Right forelimb (tissue), 1 donor: ENCODE measurements at regions not wholly inside any gene's neighbourhood (a gene's known extent, or its start where the extent isn't known, plus 50 kb on each side); places are given as distances from the start of the nearest gene placed in this dataset.
"Not testable (repeated sequence)": the region's sequence is repeated elsewhere in the genome, so short reads cannot be mapped to it uniquely, and the experiment has no call there.

Experiments used
- DNase-seq: peaks from one replicate; pipeline ENCODE4 v3.0.0-alpha.2; 2018

- no peak for DNase-seq
Observed at GRCh38 chr5:103990064-103990463, 427.5 kb upstream of the NUDT12 start.

- DNase-seq: no peak
Observed at GRCh38 chr5:103981592-103981991, 419.0 kb upstream of the NUDT12 start.

DNA sequence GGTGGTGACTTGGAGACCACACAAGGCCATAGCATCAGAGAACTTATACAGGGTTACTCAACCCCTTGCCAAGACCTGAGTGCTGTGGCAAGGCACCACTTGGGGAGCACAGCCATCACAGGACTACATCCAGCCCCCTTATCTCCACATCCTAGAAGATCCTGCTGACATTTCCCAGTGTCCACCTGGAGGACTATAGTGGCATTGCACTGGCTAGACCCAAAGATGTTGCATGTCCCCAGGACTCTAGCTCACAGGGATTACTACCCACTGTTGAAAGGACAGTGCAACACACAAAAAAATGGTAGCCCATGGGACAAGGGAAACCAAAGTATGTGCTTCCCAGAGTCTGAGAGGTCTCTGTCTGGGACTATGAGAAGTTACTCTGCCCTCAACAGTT lies 411.1 kb upstream of the NUDT12 start:
- DNase-seq: no peak

DNA sequence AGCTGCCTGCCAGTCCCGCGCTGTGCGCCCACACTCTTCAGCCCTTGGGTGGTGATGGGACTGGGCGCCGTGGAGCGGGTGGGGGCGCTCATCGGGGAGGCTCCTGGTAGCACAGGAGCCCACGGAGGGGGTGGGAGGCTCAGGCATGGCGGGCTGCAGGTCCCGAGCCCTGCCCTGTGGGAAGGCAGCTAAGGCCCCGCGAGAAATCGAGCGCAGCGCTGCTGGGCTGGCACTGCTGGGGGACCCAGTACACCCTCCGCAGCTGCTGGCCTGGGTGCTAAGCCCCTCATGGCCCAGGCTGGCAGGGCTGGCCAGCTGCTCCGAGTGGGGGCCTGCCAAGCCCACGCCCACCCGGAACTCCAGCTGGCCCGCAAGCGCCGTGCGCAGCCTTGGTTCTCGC lies 403.7 kb upstream of the NUDT12 start:
- not testable (repeated sequence) for DNase-seq

DNA sequence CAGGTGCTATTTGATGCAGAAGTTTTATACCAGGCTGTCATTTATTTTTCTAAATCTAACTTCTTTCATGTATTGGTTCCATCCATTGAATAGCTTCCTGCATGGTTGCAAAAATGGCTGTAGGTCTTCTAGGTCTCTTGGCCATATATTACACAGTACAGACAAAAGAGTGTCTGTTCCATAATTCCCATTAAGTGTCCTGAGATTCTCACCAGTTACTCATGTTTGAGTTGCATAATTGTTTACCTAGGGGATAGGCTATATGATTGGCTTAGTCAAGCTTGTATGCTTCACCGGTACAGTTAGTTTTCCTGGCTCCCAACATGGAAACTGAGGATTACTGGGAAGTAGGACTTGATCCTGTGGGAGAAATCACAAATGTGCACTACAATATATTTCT lies 399.4 kb upstream of the NUDT12 start:
- no peak for DNase-seq

- no peak for DNase-seq
Observed at GRCh38 chr5:103953601-103954382, 391.2 kb upstream of the NUDT12 start.

DNA sequence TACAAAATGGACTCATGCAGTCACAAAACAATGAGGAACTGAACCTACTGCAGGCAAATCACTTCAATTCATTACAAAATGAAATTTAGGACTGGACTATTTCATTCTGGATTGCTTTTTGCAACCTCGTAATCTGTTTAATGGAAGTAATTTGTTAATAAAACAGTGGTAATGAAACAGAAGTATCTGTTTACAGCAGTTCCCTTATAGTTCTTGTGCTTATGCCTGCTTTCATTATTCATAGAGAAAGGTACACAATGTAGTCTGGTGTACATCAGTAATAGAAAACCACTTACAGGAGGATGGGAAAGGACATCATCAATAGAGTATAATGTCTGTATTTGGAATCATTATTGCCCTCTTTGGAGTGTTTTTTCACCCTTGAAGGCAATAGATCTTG lies 389.2 kb upstream of the NUDT12 start:
- DNase-seq: no peak

- no peak for DNase-seq
Observed at GRCh38 chr5:103943230-103943629, 380.6 kb upstream of the NUDT12 start.

DNA sequence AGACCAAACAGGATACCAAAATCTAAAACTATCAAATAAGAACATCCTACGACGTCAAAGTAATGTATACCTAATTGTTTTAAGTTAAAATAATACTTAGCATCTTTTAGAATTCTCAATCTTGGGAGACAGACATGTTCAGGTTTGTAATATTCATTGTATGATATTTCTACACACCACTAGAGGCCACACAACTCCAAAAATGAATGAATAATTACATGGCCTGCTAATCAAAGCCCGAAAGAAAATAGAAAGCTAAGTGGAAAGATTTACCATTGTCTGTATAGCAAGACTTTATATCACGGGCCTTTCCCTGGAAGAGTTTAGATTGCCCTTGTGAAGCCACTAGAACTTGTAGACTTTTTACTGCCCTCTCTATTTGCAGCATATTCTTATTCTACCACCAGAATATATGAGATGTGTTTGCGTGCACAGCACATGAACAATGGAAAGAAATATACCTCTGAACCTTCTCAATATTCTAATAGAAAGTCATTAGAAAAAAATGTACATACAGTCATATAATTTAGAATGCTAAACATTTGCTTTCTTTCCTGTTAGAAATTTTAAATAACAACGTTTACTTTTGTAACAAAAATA lies 380.1 kb upstream of the NUDT12 start:
- DNase-seq: no peak

GRCh38 chr5:103941596-103941995 lies 379.0 kb upstream of the NUDT12 start:
- DNase-seq: no peak

DNA sequence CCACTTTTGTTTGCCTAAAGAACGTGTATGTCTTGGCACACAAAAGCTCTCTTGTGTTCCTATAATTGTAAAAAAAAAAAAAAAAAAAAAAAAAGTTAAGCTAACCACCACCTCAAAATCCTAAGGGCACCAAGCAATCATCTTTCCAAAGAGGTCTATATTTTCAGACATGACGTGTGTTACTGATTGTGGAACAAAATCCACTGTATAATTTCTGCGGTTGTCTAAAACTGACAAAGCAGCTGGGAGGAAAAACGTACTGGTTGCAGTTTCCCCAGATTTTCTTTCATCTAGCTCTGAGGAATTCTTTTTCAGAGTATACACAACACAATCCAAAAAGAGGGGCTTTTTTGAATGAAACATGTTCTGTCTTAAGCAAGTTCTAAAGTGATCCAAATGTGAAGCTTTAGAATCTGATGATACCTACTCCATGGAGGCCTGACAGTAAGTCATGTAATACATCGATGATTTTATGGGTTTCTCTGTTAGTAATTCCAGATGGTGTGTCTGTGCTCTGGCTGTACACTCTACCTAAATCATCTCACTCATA lies 375.6 kb upstream of the NUDT12 start:
- no peak for DNase-seq

DNA sequence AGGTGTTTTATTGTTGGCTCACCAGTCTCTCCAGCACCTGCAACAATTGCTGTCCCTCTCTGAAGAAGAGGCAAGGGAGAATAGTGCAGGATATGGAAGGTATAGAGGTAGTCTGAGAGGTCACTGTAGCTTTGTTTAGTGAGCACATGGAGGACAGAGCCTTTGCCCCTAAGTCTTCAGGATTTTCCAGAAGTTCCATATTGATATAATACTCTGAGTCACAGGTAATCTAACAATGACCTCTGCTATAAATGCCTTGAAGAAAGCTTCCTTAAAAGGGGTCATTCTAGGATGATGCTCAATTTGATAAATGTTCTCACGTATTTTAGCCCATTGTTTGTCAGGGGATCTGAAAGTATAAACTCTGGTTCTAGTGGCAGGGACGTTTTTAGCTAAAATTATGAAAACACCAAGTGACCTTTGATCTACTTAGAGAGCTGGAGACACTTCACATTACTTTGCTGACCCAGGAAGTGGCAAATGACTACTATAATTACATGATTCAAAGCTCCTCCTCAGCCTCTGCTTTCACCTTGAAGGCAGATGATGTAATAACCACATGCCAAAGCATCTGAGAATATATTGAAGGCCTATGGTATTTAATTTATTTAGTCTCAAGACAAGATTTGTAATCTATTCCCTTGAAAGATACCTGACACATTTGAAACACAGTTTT lies 366.9 kb upstream of the NUDT12 start:
- no peak for DNase-seq

DNA sequence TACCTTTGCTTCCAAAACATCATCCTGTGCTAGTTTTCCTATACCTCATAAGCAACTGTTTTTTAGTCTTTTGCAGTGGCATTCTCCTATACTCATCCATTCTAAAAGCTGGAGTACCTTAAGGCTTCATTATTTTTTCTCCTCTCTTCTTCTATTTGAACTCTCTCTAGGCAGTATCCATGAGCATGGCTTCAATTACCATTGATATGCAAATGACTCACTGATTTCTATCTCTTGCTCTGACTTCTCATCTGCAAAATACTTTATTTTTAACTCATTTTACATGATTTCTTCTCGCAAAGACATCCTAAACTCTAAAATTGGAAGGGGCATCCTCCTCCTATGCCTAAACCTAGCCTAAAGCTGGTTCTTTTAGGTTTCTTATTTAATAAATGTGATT lies 365.1 kb upstream of the NUDT12 start:
- DNase-seq: no peak

- DNase-seq: no peak
Observed at GRCh38 chr5:103923616-103924168, 361.1 kb upstream of the NUDT12 start.

- DNase-seq: no peak
Observed at GRCh38 chr5:103919506-103919905, 356.9 kb upstream of the NUDT12 start.

- DNase-seq: no peak
Observed at GRCh38 chr5:103918668-103919367, 356.2 kb upstream of the NUDT12 start.

- no peak for DNase-seq
Observed at GRCh38 chr5:103915081-103915480, 352.5 kb upstream of the NUDT12 start.

- no peak for DNase-seq
Observed at GRCh38 chr5:103910786-103911185, 348.2 kb upstream of the NUDT12 start.

DNA sequence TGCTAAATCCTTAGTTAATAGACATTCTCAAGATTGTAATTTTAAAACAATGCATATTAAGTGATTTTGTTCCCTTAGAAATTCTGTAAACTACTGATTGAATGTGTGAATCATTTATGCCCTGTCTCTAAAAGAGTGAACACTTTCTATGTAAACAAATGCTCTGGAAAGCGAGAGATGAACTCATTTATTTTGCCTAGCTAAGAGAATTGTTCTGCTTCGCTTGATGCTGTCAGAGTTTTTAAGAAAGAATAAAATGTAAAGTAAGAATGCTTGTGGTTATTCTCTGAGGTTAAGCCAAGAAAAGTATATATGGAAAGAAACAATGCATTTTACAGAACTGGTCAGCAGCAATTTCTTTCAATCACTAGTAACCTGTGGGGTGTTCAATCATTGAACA lies 347.4 kb upstream of the NUDT12 start:
- no peak for DNase-seq

DNA sequence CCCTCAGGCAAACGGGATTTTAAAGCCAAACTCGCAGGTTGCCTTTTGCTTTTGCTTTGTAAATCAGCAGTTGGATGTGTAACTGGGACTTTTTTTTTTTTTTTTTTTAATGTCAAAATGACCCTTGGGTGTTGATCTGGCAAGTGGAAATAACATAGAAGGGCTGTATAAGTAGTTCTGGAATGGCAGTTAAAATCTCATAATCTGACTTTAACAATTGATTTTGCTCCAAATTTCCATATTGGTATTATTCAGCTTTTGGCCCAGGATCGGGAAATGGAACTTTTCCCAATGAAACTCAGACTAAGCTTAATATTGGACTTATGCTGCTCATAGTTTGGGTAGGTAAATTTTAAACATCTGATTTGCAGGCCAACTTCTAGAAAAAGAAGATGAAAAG lies 346.8 kb upstream of the NUDT12 start:
- no peak for DNase-seq

DNA sequence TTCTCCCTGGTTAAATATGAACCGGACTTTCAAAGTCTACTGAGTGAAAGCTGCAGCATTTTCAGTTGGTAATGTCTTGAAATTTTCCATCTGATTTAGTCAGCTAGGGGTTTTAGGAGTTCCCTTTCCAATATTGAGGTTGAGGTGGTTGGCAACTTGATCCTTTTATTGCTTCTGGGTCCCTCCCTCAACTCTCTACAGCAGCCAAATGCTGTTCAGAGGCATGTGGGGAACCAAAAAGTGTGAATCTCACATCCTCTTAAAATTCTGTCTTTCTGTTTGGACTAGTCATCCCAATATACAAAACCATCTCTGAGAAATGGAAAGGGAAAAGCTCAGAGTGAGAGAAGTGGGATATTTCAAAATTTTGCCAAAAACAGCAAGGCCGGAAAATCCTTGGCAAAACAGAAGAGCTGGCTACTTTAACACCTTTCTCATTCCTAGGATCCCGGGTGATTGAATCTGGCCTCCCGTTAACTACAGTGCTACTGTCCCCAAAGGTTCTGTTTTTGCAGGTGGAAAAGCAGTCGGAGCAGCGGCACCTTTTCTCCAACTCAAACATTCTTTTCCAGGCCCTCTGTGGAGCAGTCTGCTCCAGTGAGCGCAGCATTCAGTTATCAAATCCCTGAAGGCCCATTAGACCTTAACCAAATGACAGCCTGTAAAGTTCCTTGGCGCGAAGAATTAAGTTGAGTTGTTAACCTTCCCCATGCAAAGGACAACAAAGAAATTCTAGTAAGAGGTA lies 345.9 kb upstream of the NUDT12 start:
- peak; percentile 63 for DNase-seq

GRCh38 chr5:103907001-103907400 lies 344.4 kb upstream of the NUDT12 start:
- no peak for DNase-seq
